ENCODE measurements at regions not wholly inside any gene's neighbourhood (a gene's known extent, or its start where the extent isn't known, plus 50 kb on each side); places are given as distances from the start of the nearest gene placed in this dataset.

DNA sequence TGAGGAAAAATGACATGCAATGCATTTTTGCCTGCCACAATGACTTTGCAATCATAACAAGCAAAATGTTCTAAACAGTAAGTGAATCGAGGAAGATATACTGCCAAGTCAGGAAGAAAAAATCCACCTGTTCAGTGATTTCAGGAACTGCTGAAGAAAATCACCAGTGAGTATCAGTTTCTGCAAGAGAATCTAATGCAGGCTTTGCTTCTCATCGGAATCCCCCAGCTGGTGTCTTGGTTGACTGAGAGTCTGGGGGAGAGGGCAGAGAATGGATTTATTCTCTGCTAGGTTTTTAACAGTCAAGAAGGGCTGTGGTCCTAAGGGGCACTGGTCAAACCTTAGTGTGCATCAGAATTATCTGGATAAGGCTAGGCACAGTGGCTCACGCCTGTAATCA is 363.4 kb downstream of the CDH26 start:
- H3K9me3 Mint-ChIP-seq: no peaks in the 10 kb centered on the region
- CTCF ChIA-PET: no interaction called here

DNA sequence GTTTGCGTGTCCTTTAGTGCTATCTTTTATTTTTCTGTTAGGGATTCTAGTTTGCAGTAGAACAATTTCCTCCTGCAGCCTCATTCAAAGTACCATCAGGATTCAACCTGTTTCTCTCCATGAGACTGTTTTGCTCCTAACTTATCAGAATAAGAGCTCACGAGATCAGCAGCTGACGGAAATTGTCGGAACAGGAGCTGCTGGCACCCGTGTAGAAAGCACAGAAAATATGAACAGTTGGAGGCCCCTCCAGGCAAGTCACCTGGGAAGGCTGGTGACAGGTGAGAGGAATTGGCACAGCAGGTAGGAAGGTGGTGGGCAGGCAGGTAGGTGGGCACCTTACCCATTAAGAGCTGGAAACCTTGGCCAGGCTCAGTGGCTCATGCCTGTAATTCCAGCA is 368.6 kb downstream of the CDH26 start:
- Mint-ChIP-seq H3K4me1 (no peaks in the 10 kb centered on the region), H3K4me3 (no peak overlapping the region), H3K27me3 (no peaks in the 10 kb centered on the region), H3K36me3 (ENCODE audit: low read depth) (no peaks in the 10 kb centered on the region), H3K9me3 (no peaks in the 10 kb centered on the region), H3K27ac (no peak overlapping the region)
- intact Hi-C loops (cut with micrococcal nuclease): no loop called here
- POLR2A ChIA-PET: no interaction called here
- CTCF ChIA-PET: no interaction called here
- TF ChIP-seq, protein P1, sequence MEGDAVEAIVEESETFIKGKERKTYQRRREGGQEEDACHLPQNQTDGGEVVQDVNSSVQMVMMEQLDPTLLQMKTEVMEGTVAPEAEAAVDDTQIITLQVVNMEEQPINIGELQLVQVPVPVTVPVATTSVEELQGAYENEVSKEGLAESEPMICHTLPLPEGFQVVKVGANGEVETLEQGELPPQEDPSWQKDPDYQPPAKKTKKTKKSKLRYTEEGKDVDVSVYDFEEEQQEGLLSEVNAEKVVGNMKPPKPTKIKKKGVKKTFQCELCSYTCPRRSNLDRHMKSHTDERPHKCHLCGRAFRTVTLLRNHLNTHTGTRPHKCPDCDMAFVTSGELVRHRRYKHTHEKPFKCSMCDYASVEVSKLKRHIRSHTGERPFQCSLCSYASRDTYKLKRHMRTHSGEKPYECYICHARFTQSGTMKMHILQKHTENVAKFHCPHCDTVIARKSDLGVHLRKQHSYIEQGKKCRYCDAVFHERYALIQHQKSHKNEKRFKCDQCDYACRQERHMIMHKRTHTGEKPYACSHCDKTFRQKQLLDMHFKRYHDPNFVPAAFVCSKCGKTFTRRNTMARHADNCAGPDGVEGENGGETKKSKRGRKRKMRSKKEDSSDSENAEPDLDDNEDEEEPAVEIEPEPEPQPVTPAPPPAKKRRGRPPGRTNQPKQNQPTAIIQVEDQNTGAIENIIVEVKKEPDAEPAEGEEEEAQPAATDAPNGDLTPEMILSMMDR (IDR thresholded peaks at IDR 0.05): no peak
- no peak for ATAC-seq (ENCODE audit: low read depth)
- DNase-seq: no peak

More for the DNA sequence above, 363.4 kb downstream of the CDH26 start:
- DNase-seq (no peak), ATAC-seq (ENCODE audit: low read depth) (no peak)
- H3K27me3 Mint-ChIP-seq: no peaks in the 10 kb centered on the region
- H3K4me3 Mint-ChIP-seq: no peak overlapping the region
- no peaks in the 10 kb centered on the region for H3K4me1 Mint-ChIP-seq
- intact Hi-C loops (cut with micrococcal nuclease): no loop called here
- H3K36me3 Mint-ChIP-seq (ENCODE audit: low read depth): no peaks in the 10 kb centered on the region
- TF ChIP-seq, protein P1 (IDR thresholded peaks at IDR 0.05): no peak
- POLR2A ChIA-PET: no interaction called here
- H3K27ac Mint-ChIP-seq: no peak overlapping the region

DNA sequence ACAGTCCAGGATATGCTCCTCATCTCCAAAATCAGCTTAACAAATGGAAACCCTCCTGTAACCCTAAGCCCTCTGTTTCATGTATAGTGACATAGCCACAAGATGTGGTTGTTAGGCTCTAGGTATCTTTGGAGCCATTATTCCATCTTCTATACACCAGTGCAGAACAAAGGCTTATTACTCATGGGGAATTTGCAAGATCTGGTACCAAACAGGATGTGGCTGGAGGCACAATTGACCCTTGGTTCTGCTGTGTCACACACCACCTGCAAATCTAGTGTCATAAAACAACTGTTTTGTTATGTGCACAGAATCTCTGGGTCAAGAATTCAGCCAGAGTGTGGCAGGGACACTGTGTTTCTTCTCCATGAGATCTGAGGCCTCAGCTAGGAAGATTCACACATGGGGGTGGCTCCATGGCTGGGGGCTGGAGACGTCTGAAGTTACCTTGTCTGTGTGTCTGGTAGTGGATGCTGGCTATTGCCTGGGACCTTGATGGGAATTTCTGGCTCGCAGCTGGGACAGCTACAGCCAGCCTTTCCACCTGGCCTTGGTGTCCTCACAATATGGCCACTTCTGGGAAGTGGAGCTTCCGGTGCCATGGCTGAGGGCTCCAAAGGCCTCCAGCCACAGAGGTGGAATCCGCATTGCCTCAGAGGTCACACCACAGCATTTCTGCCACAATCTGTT is 369.9 kb downstream of the CDH26 start:
- ATAC-seq (ENCODE audit: low read depth) (no peak), DNase-seq (no peak)
- TF ChIP-seq, protein P1 (IDR thresholded peaks at IDR 0.05): no peak
- Mint-ChIP-seq H3K4me3 (no peak overlapping the region), H3K9me3 (no peaks in the 10 kb centered on the region), H3K36me3 (ENCODE audit: low read depth) (no peaks in the 10 kb centered on the region), H3K4me1 (no peaks in the 10 kb centered on the region), H3K27me3 (no peaks in the 10 kb centered on the region), H3K27ac (no peak overlapping the region)
- ChIA-PET POLR2A (no interaction called here), CTCF (no interaction called here)
- intact Hi-C loops (cut with micrococcal nuclease): no loop called here

DNA sequence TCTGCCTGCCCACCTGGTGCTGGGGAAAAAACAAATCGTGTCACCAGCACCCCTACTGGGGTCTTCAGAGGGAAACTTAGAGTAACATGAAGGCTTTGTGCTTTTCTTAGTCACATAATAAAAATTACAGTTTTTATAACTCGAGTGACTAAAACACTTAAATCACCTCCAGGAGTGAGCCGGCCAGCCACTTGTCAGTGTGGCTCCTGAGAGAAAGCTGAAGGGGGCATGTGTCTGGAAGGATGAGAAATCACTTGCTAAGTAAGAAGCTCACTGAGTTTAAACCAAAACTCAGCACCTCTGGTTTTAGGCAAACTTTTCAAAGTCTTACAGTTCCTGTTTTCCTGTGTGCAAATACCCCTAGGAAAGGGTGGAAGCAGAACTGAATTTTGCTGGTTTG is 372.2 kb downstream of the CDH26 start:
- Mint-ChIP-seq H3K36me3 (ENCODE audit: low read depth) (no peaks in the 10 kb centered on the region), H3K27ac (no peak overlapping the region), H3K27me3 (no peaks in the 10 kb centered on the region), H3K4me3 (no peak overlapping the region), H3K4me1 (no peaks in the 10 kb centered on the region), H3K9me3 (no peaks in the 10 kb centered on the region)
- intact Hi-C loops (cut with micrococcal nuclease): no loop called here
- TF ChIP-seq, protein P1 (IDR thresholded peaks at IDR 0.05): no peak
- CTCF ChIA-PET: no interaction called here
- POLR2A ChIA-PET: no interaction called here
- DNase-seq (no peak), ATAC-seq (ENCODE audit: low read depth) (no peak)

DNA sequence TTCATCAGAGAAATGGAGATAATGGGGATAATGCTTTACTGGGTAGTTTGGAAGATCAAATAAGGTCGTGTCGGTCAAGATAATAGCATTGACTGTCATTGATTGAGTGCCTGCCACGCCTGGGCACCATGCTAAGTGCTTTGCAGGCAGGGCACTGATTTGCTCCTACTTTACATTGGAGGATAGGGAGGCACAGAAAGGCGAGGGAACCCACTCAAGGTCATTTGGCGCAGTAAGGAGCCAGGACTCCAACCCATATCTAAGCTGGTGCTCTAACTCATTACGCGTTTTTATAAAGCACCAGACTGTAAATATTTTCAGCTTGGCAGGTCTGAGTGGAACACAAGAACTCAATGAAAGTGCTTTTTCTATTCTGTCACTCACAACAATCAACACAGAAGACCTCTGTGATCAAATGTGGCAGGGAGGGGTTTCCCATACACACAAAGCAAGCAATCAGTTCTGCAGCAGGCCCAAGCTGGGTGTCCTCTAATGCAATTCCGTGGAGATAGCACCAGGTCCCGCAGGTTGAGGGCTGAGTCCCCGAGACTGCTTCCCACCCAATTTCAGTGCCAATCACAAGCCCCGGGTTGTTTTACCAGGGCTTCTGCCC is 373.6 kb downstream of the CDH26 start:
- DNase-seq (no peak), ATAC-seq (ENCODE audit: low read depth) (no peak)
- TF ChIP-seq, protein P1 (IDR thresholded peaks at IDR 0.05): no peak
- Mint-ChIP-seq H3K4me3 (no peak overlapping the region), H3K9me3 (no peaks in the 10 kb centered on the region), H3K27me3 (no peaks in the 10 kb centered on the region), H3K36me3 (ENCODE audit: low read depth) (no peaks in the 10 kb centered on the region), H3K27ac (no peak overlapping the region), H3K4me1 (no peaks in the 10 kb centered on the region)
- ChIA-PET POLR2A (no interaction called here), CTCF (no interaction called here)
- intact Hi-C loops (cut with micrococcal nuclease): no loop called here

All from activated B cell treated with CpG ODN at 0.5 μM for 24 hours (primary cell).